Hepatocyte (in vitro differentiated cells): ENCODE measurements at regions not wholly inside any gene's neighbourhood (a gene's known extent, or its start where the extent isn't known, plus 50 kb on each side); places are given as distances from the start of the nearest gene placed in this dataset.

ENCODE experiments used
- EZH2 ChIP-seq: fragments of 200-600 bp; sonication (generic); IDR thresholded peaks from 2 replicates; pipeline ENCODE4 v1.6.1; 2016; ENCODE audit warnings: antibody characterized with exemption, mild to moderate bottlenecking, borderline replicate concordance
- EZH2phosphoT487 ChIP-seq: fragments of 200-600 bp; sonication (generic); IDR thresholded peaks from one replicate; pipeline ENCODE4 v1.6.1; 2018; ENCODE audit warnings: antibody characterized with exemption, mild to moderate bottlenecking, low read depth, moderate library complexity; ENCODE audit not compliant: unreplicated experiment, severe bottlenecking
- TF ChIP-seq, protein P1 (sequence below): fragments of 200-600 bp; sonication (generic); IDR thresholded peaks from 2 replicates; pipeline ENCODE4 v1.5.1; 2016; ENCODE audit warnings: antibody characterized with exemption, mild to moderate bottlenecking; ENCODE audit not compliant: poor library complexity

DNA sequence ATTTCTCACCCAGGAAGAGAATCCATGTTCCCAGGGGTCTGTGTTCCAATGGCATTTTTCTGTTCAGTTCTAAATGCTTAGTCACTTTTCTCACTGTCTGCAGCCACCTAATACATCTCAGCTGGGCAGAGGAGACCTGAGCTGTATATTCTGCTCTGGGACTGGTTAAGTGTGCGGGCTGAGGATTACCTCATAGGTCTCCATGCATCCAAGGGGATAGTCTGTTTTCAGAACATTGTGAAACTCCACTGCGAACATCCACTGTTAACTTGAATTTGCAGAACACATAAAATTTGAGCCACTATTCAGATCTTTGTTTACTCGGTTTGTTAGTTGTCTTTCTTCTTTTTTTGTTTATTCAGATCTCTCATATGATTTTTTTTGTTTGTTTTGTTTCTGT, 947.1 kb downstream of the TFAP2A start:
- TF ChIP-seq, protein P1, sequence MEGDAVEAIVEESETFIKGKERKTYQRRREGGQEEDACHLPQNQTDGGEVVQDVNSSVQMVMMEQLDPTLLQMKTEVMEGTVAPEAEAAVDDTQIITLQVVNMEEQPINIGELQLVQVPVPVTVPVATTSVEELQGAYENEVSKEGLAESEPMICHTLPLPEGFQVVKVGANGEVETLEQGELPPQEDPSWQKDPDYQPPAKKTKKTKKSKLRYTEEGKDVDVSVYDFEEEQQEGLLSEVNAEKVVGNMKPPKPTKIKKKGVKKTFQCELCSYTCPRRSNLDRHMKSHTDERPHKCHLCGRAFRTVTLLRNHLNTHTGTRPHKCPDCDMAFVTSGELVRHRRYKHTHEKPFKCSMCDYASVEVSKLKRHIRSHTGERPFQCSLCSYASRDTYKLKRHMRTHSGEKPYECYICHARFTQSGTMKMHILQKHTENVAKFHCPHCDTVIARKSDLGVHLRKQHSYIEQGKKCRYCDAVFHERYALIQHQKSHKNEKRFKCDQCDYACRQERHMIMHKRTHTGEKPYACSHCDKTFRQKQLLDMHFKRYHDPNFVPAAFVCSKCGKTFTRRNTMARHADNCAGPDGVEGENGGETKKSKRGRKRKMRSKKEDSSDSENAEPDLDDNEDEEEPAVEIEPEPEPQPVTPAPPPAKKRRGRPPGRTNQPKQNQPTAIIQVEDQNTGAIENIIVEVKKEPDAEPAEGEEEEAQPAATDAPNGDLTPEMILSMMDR: no peak
- no peak for TF ChIP-seq EZH2phosphoT487
- no peak for TF ChIP-seq EZH2
